HG03108 (cell line): ENCODE measurements at regions not wholly inside any gene's neighbourhood (a gene's known extent, or its start where the extent isn't known, plus 50 kb on each side); places are given as distances from the start of the nearest gene placed in this dataset.

ENCODE experiments used
- ATAC-seq: cut with Tn5 transposase; IDR thresholded peaks from one replicate; pipeline ENCODE4 v1.9.1; 2021; ENCODE audit warnings: moderate library complexity; ENCODE audit not compliant: unreplicated experiment

DNA sequence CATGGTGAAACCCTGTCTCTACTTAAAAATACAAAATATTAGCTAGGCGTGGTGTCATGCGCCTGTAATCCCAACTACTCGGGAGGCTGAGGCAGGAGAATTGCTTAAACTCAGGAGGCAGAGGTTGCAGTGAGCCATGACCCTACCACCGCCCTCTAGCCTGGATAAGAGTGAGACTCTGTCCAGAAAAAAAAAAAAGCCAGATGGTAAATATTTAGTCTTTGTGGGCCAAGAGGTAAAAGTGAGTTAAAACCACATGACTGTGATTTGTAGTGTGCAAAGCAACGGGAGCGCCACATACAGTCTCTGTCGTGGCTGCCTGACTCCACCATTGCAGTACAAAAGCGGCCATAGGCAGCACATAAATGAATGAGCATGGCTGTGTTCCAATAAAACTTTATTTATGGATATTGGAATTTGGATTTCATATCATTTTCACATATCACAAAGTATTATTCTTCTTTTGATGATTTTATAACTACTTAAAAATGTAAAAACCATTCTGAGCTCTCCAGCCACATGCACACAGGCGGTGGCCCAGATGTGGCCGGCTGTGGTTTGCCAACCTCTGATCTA is 51.8 kb upstream of the CASZ1 start:
- no peak for ATAC-seq

- ATAC-seq = no peak
Observed at GRCh38 chr1:10850026-10850425, 53.6 kb upstream of the CASZ1 start.

- no peak for ATAC-seq
Observed at GRCh38 chr1:10851024-10852013, 54.9 kb upstream of the CASZ1 start.

GRCh38 chr1:10852018-10852417 is 55.6 kb upstream of the CASZ1 start:
- no peak for ATAC-seq

DNA sequence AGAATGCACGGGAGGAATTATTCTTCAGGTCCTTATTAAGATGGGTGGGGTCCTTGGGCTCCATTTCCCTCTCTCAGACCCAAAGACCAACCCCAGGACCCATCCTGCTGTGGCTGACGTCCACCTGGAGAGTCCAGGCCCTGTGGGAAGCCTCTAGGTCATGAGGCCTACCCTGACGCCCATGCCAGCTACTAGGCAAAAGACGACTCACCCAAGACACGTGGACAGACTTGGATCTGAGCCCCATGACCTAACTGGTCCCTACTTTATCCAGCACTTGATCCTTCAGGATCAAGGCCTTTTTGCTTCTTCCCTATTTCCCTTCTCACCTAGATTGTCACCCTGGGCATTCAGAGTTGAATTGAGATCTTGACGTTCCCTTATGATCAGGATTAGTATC is 56.0 kb upstream of the CASZ1 start:
- ATAC-seq = no peak

- no peak for ATAC-seq
Observed at GRCh38 chr1:10852998-10853520, 56.6 kb upstream of the CASZ1 start.

DNA sequence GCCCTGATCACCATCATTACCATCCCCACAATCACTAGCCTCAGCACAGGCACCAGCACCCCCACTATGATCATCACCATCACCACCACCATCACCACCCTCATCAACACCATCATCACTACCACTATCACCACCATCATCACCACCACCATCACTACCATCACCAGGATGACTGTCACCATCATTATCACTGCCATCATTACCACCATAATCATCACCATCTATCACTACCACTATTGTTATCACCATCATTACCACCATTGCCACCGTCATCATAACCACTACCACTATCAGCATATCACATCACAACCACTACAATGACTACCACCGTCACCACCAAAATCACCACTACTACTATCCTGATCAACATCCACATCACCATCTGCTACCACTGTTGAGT is 57.3 kb upstream of the CASZ1 start:
- ATAC-seq = no peak

- ATAC-seq = no peak
Observed at GRCh38 chr1:10854856-10855459, 58.5 kb upstream of the CASZ1 start.

DNA sequence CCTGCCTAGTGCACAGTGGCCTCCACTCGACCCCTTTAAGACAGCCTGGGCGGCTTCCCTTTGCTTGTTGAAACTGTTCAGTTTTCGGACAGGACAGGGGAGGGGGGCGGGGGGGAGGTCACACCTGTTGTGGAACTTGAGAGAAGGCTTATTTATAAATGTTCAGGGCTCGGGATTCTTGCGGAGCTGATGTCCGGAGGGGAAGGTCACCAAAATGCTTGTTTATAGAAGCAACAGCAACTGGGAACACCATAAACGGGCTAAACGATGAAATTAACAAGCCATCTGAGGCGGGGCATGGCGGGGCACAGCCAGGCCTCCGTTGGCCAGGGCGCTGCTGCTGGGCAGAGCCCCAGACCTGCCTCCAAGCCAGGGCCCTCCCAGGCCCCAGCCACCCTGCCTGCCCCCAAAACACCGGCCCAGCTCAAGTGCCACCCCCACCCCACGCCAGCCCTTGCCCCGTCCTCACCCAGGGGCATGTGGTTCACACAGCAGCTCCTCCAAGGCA is 59.8 kb upstream of the CASZ1 start:
- no peak for ATAC-seq

DNA sequence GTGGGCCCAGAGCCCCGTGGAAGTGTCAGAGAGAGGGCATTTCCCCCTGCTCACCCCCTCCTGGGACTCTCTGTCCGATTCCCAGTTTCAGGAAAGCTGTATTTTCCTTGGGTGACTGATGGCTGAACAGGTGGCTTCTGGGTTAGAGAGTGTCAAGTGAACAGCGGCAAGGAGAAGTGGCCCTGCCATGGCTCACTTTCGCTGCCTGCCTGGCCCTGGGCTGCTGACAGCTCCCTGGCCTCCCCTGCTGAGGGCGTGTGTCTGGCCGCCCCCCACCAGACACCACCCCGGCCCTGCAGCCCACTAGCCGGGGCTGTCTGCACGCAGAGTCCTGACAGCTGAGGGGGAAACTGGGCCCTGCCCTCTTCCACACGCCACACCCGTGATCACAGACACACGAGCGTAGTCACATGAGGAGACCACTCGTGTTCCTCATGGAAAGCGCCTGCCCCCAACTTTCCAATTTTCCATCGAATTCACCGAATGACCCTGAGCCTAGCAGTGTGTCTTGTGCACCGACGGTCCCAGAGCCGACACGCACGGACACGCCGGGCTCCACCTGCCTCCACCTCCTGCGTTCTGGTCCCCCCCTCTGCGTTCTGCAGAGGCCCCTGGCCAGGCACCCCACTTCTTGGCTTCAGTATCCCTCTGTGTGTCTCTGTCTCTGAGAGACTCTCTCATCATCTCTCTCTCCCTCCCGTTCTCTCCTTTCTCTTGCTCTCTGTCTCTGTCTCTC is 60.6 kb upstream of the CASZ1 start:
- no peak for ATAC-seq

DNA sequence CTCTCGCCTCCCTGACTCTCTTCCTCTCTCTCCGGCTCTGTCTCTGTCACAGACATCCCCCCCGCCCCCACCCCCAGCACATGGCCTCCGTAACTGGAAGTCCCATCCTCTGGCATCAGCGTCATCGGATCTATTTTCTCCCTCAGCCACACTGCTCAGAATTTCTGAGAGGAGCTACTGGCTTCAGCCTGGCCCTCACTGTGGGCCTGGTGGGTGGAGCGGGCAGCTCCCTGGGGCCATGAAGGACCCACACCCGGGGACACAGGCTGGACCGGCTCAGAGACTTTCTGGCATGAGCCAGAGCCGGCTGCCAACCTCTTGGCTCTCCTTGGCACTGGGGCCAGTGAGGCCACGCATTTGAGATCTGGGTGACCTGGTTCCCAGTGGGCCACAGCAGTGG is 61.2 kb upstream of the CASZ1 start:
- no peak for ATAC-seq

GRCh38 chr1:10860218-10860617 is 63.8 kb upstream of the CASZ1 start:
- ATAC-seq = no peak

- ATAC-seq = no peak
Observed at GRCh38 chr1:10860682-10861081, 64.2 kb upstream of the CASZ1 start.

GRCh38 chr1:10861822-10862221 is 65.4 kb upstream of the CASZ1 start:
- ATAC-seq = no peak

DNA sequence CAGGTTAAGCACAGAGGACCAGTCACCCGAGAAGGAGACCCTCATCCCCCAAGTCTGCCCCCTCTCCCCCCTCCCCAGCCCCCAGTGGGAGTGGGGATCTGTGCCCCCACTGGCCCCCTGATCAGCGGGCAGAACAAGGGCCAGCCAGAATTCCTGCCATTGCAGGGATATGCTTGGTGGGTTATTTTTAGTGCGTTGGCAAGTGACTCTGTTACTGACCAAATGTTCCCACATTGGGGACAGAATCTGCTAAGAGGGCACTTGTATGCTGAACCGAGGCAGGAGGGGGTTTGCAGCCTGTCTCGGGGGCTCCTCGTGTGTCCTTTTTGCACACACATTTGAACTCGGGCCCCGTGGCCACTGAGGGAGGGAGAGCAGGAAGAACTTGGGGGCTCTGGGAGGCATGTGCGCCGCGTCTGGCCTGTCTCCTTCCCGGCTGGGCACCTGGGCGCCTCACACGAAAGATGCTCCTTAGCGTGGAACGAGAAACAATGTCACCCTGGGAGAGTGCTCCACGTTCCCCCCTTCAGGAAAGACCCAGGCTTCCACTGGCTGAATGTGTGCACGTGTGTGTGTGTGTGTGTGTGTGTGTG is 66.4 kb upstream of the CASZ1 start:
- no peak for ATAC-seq

- ATAC-seq = no peak
Observed at GRCh38 chr1:10863886-10864285, 67.4 kb upstream of the CASZ1 start.

GRCh38 chr1:10864776-10865175 is 68.3 kb upstream of the CASZ1 start:
- ATAC-seq = no peak

GRCh38 chr1:10865518-10866320 is 69.3 kb upstream of the CASZ1 start:
- no peak for ATAC-seq

DNA sequence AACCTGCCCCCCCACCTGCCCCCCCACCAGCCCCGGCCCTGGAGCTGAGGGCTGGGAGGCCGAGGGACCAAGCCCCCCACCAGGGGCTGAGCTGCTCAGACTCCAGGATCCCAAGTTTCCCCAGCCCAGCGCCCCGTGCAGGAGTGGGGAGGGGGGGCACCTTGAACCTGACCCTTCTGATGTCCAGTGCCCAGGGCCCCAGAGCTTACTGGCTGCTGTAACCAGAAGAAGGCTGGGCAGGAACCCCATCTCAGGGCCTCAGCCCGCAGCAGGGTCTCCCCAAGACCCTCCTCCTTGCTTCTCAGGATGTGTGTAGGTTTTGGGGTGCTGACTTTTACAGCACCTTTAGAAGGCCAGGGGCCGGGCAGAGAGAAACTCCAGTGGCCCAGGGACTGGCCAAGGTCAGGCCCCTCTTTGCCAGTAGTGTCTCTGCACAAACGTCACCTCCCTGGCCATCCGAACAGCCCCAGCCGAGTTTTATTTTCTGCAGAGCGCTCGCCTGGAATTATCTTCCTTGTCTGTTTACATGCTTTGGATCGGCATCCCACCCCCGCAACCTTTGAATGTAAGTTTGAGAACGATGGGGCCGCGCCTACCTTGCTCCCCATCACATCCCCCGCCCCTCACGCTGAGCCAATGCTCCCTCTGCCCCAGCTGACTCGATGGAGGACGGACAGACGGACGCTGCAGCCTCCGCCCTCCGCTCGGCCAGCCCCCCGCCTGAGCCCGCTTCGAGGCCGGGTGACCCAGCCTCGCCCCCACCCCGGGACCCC is 70.1 kb upstream of the CASZ1 start:
- no peak for ATAC-seq
